ENCODE measurements at regions not wholly inside any gene's neighbourhood (a gene's known extent, or its start where the extent isn't known, plus 50 kb on each side); places are given as distances from the start of the nearest gene placed in this dataset.
"Not testable (repeated sequence)": the region's sequence is repeated elsewhere in the genome, so short reads cannot be mapped to it uniquely, and the experiment has no call there.

- no peaks in the 10 kb centered on the region for H3K27me3 Mint-ChIP-seq (ENCODE audit: low read depth)
- no peaks in the 10 kb centered on the region for H3K9me3 Mint-ChIP-seq
- H3K4me1 Mint-ChIP-seq (ENCODE audit: low read depth) = no peaks in the 10 kb centered on the region
- ATAC-seq (no peak), DNase-seq (no peak)
- no peaks in the 10 kb centered on the region for H3K36me3 Mint-ChIP-seq (ENCODE audit: insufficient read depth)
- H3K4me3 Mint-ChIP-seq = no peak overlapping the region
Observed at GRCh38 chr3:137687181-137687879, 76.8 kb upstream of the SOX14 start.

GRCh38 chr3:137692803-137693431 lies 71.2 kb upstream of the SOX14 start:
- no peaks in the 10 kb centered on the region for H3K27me3 Mint-ChIP-seq (ENCODE audit: low read depth)
- peaks cover 4% of the 10 kb centered on the region for H3K9me3 Mint-ChIP-seq
- ATAC-seq (no peak), DNase-seq (no peak)
- no peak overlapping the region for H3K4me3 Mint-ChIP-seq
- peaks cover 1% of the 10 kb centered on the region for H3K36me3 Mint-ChIP-seq (ENCODE audit: insufficient read depth)
- H3K4me1 Mint-ChIP-seq (ENCODE audit: low read depth) = no peaks in the 10 kb centered on the region

- Mint-ChIP-seq H3K27me3 (ENCODE audit: low read depth) (no peaks in the 10 kb centered on the region), H3K4me3 (no peak overlapping the region), H3K4me1 (ENCODE audit: low read depth) (no peaks in the 10 kb centered on the region), H3K9me3 (peaks cover 4% of the 10 kb centered on the region), H3K36me3 (ENCODE audit: insufficient read depth) (peaks cover 1% of the 10 kb centered on the region)
- DNase-seq = no peak
- ATAC-seq = no peak
Observed at GRCh38 chr3:137693791-137694190, 70.3 kb upstream of the SOX14 start.

GRCh38 chr3:137694836-137695235 lies 69.3 kb upstream of the SOX14 start:
- ATAC-seq = no peak
- DNase-seq = no peak
- H3K9me3 Mint-ChIP-seq = peaks cover 4% of the 10 kb centered on the region
- H3K4me1 Mint-ChIP-seq (ENCODE audit: low read depth) = no peaks in the 10 kb centered on the region
- H3K36me3 Mint-ChIP-seq (ENCODE audit: insufficient read depth) = peaks cover 1% of the 10 kb centered on the region
- H3K4me3 Mint-ChIP-seq = no peak overlapping the region
- no peaks in the 10 kb centered on the region for H3K27me3 Mint-ChIP-seq (ENCODE audit: low read depth)

GRCh38 chr3:137695351-137695750 lies 68.8 kb upstream of the SOX14 start:
- ATAC-seq = no peak
- Mint-ChIP-seq H3K4me1 (ENCODE audit: low read depth) (no peaks in the 10 kb centered on the region), H3K27me3 (ENCODE audit: low read depth) (no peaks in the 10 kb centered on the region), H3K36me3 (ENCODE audit: insufficient read depth) (peaks cover 1% of the 10 kb centered on the region), H3K4me3 (no peak overlapping the region), H3K9me3 (peaks cover 4% of the 10 kb centered on the region)
- no peak for DNase-seq

- peaks cover 6% of the 10 kb centered on the region for H3K9me3 Mint-ChIP-seq
- no peak for DNase-seq
- no peak overlapping the region for H3K4me3 Mint-ChIP-seq
- H3K36me3 Mint-ChIP-seq (ENCODE audit: insufficient read depth) = no peaks in the 10 kb centered on the region
- H3K4me1 Mint-ChIP-seq (ENCODE audit: low read depth) = no peaks in the 10 kb centered on the region
- H3K27me3 Mint-ChIP-seq (ENCODE audit: low read depth) = no peaks in the 10 kb centered on the region
- no peak for ATAC-seq
Observed at GRCh38 chr3:137709011-137709601, 55.0 kb upstream of the SOX14 start.

GRCh38 chr3:137713965-137714364 lies 50.1 kb upstream of the SOX14 start:
- not testable (repeated sequence) for ATAC-seq; H3K27me3 Mint-ChIP-seq (ENCODE audit: low read depth); H3K4me3 Mint-ChIP-seq; H3K4me1 Mint-ChIP-seq (ENCODE audit: low read depth); H3K36me3 Mint-ChIP-seq (ENCODE audit: insufficient read depth); DNase-seq
- H3K9me3 Mint-ChIP-seq = peaks cover 16% of the 10 kb centered on the region

Data from activated T-cell treated with anti-CD3 and anti-CD28 coated beads, Interleukin-2, amount 50 U/mL, for 4 hours (primary cell).